PC-3 (cell line): ENCODE measurements at regions not wholly inside any gene's neighbourhood (a gene's known extent, or its start where the extent isn't known, plus 50 kb on each side); places are given as distances from the start of the nearest gene placed in this dataset.

ENCODE experiments used
- CTCF ChIP-seq: fragments of 300-600 bp; sonication (generic); conservative IDR thresholded peaks from 2 replicates; pipeline ENCODE4 v1.5.1; 2017; ENCODE audit warnings: antibody characterized with exemption, low read depth, mild to moderate bottlenecking, low read length
- EZH2 ChIP-seq: fragments of 300-600 bp; sonication (generic); IDR thresholded peaks from one replicate; pipeline ENCODE4 v1.6.1; 2017; ENCODE audit warnings: antibody characterized with exemption, mild to moderate bottlenecking, low read length; ENCODE audit not compliant: unreplicated experiment

GRCh38 chr3:147575391-147575790, 166.2 kb downstream of the ZIC1 start:
- no peak for TF ChIP-seq CTCF
- TF ChIP-seq EZH2, result no peak
